Osteocyte (in vitro differentiated cells): ENCODE measurements at regions not wholly inside any gene's neighbourhood (a gene's known extent, or its start where the extent isn't known, plus 50 kb on each side); places are given as distances from the start of the nearest gene placed in this dataset.

Source experiments
- DNase-seq: peaks from one replicate; pipeline ENCODE4 v3.0.0; 2021; ENCODE audit warnings: mixed read lengths; ENCODE audit not compliant: unreplicated experiment; ENCODE audit errors: extremely low spot score
- H3K27ac Mint-ChIP-seq: one replicate; pipeline ENCODE4 v1.8.0; 2021; ENCODE audit warnings: mild to moderate bottlenecking, mixed read lengths; ENCODE audit not compliant: unreplicated experiment
- H3K27me3 Mint-ChIP-seq: one replicate; pipeline ENCODE4 v1.8.0; 2021; ENCODE audit warnings: mixed read lengths; ENCODE audit not compliant: unreplicated experiment
- H3K36me3 Mint-ChIP-seq: one replicate; pipeline ENCODE4 v1.8.0; 2021; ENCODE audit warnings: mixed read lengths; ENCODE audit not compliant: unreplicated experiment
- H3K4me1 Mint-ChIP-seq: one replicate; pipeline ENCODE4 v1.8.0; 2021; ENCODE audit warnings: mixed read lengths; ENCODE audit not compliant: unreplicated experiment
- H3K4me3 Mint-ChIP-seq: one replicate; pipeline ENCODE4 v1.8.0; 2021; ENCODE audit warnings: mild to moderate bottlenecking, moderate library complexity, mixed read lengths; ENCODE audit not compliant: unreplicated experiment
- H3K9me3 Mint-ChIP-seq: one replicate; pipeline ENCODE4 v1.8.0; 2021; ENCODE audit warnings: mixed read lengths; ENCODE audit not compliant: unreplicated experiment
- CTCF ChIP-seq: fragments of 200-600 bp; sonication (generic); IDR thresholded peaks from 2 replicates; pipeline ENCODE4 v1.5.0; 2021; ENCODE audit warnings: antibody characterized with exemption, mild to moderate bottlenecking, moderate library complexity

GRCh38 chr18:78709261-78709809, 270.3 kb upstream of the SALL3 start:
- Mint-ChIP-seq H3K36me3 (no peaks in the 10 kb centered on the region), H3K27ac (no peak overlapping the region), H3K4me3 (no peak overlapping the region), H3K4me1 (no peaks in the 10 kb centered on the region), H3K27me3 (no peaks in the 10 kb centered on the region), H3K9me3 (peaks cover 38% of the 10 kb centered on the region)
- DNase-seq: no peak
- no peak for TF ChIP-seq CTCF

- H3K27ac Mint-ChIP-seq: no peak overlapping the region
Observed at GRCh38 chr18:78711316-78711715, 268.3 kb upstream of the SALL3 start.

GRCh38 chr18:78711971-78712370, 267.6 kb upstream of the SALL3 start:
- H3K4me1 Mint-ChIP-seq: no peaks in the 10 kb centered on the region
- H3K27me3 Mint-ChIP-seq: no peaks in the 10 kb centered on the region
- no peak for TF ChIP-seq CTCF
- H3K36me3 Mint-ChIP-seq: no peaks in the 10 kb centered on the region
- H3K27ac Mint-ChIP-seq: no peak overlapping the region
- DNase-seq: no peak
- H3K4me3 Mint-ChIP-seq: no peak overlapping the region
- H3K9me3 Mint-ChIP-seq: peaks cover 39% of the 10 kb centered on the region

More at GRCh38 chr18:78711316-78711715, 268.3 kb upstream of the SALL3 start:
- no peak for TF ChIP-seq CTCF
- no peak for DNase-seq
- Mint-ChIP-seq H3K36me3 (no peaks in the 10 kb centered on the region), H3K4me3 (no peak overlapping the region), H3K9me3 (peaks cover 39% of the 10 kb centered on the region), H3K4me1 (no peaks in the 10 kb centered on the region), H3K27me3 (no peaks in the 10 kb centered on the region)

GRCh38 chr18:78713069-78713468, 266.5 kb upstream of the SALL3 start:
- H3K4me1 Mint-ChIP-seq: no peaks in the 10 kb centered on the region
- no peak for TF ChIP-seq CTCF

GRCh38 chr18:78713726-78714125, 265.9 kb upstream of the SALL3 start:
- Mint-ChIP-seq H3K27me3 (no peaks in the 10 kb centered on the region), H3K4me3 (no peak overlapping the region), H3K4me1 (no peaks in the 10 kb centered on the region), H3K27ac (no peak overlapping the region), H3K9me3 (peaks cover 31% of the 10 kb centered on the region), H3K36me3 (no peaks in the 10 kb centered on the region)
- no peak for DNase-seq
- TF ChIP-seq CTCF: no peak

More at GRCh38 chr18:78713069-78713468, 266.5 kb upstream of the SALL3 start:
- Mint-ChIP-seq H3K9me3 (peaks cover 34% of the 10 kb centered on the region), H3K4me3 (no peak overlapping the region), H3K27ac (no peak overlapping the region), H3K27me3 (no peaks in the 10 kb centered on the region), H3K36me3 (no peaks in the 10 kb centered on the region)
- no peak for DNase-seq
